GM23338 (cell line): ENCODE measurements at regions not wholly inside any gene's neighbourhood (a gene's known extent, or its start where the extent isn't known, plus 50 kb on each side); places are given as distances from the start of the nearest gene placed in this dataset.

Experiments
- ATAC-seq: fragments of 200-7000 bp; cut with Tn5 transposase; 3 replicates; pipeline ENCODE4 v1.9.1; 2020
- DNase-seq: peaks from one replicate; pipeline ENCODE4 v3.0.0-alpha.2; 2015; ENCODE audit warnings: low spot score
- H2AFZ ChIP-seq: fragments of 200-600 bp; sonication (generic); 2 replicates; pipeline ENCODE4 v1.8.0; 2016; ENCODE audit warnings: antibody characterized with exemption, mild to moderate bottlenecking, moderate library complexity
- H3F3A ChIP-seq: fragments of 200-600 bp; sonication (generic); replicated peaks from 2 replicates; pipeline ENCODE4 v1.8.0; 2017; ENCODE audit warnings: antibody characterized with exemption, mixed run types, low read depth
- H3K27ac ChIP-seq: fragments of 200-600 bp; sonication (generic); 2 replicates; pipeline ENCODE4 v1.6.1; 2016; ENCODE audit warnings: low read depth
- H3K27me3 ChIP-seq: fragments of 200-600 bp; sonication (generic); 2 replicates; pipeline ENCODE4 v1.8.0; 2016; ENCODE audit warnings: mild to moderate bottlenecking, mixed run types, moderate library complexity; ENCODE audit not compliant: insufficient read depth
- H3K36me3 ChIP-seq: fragments of 200-600 bp; sonication (generic); 2 replicates; pipeline ENCODE4 v1.8.0; 2016; ENCODE audit warnings: mild to moderate bottlenecking; ENCODE audit not compliant: insufficient read depth
- H3K4me1 ChIP-seq: fragments of 200-600 bp; sonication (generic); 2 replicates; pipeline ENCODE4 v1.8.0; 2016; ENCODE audit warnings: mild to moderate bottlenecking, moderate library complexity; ENCODE audit not compliant: insufficient read depth
- H3K4me2 ChIP-seq: fragments of 200-600 bp; sonication (generic); 2 replicates; pipeline ENCODE4 v1.7.1; 2017; ENCODE audit warnings: mixed run types
- H3K4me3 ChIP-seq: fragments of 200-600 bp; sonication (generic); 2 replicates; pipeline ENCODE4 v1.6.1; 2016; ENCODE audit warnings: mixed run types
- H3K79me2 ChIP-seq: fragments of 200-600 bp; sonication (generic); replicated peaks from 2 replicates; pipeline ENCODE4 v1.8.0; 2017; ENCODE audit warnings: mild to moderate bottlenecking; ENCODE audit not compliant: insufficient read depth
- H3K9me2 ChIP-seq: fragments of 200-600 bp; sonication (generic); 2 replicates; pipeline ENCODE4 v1.8.0; 2017; ENCODE audit not compliant: insufficient read depth
- H4K20me1 ChIP-seq: fragments of 200-600 bp; sonication (generic); replicated peaks from 2 replicates; pipeline ENCODE4 v1.8.0; 2017; ENCODE audit warnings: mild to moderate bottlenecking; ENCODE audit not compliant: insufficient read depth
- H3K27ac Mint-ChIP-seq: 2 replicates; pipeline ENCODE4 v1.8.0; 2020; ENCODE audit warnings: inconsistent platforms, mild to moderate bottlenecking, moderate library complexity, mixed read lengths
- H3K27me3 Mint-ChIP-seq: 3 replicates; pipeline ENCODE4 v1.8.0; 2022; ENCODE audit warnings: low read depth, mild to moderate bottlenecking, moderate library complexity, mixed read lengths, inconsistent platforms; ENCODE audit not compliant: insufficient read depth, poor library complexity
- H3K36me3 Mint-ChIP-seq: 3 replicates; pipeline ENCODE4 v1.8.0; 2021; ENCODE audit warnings: low read depth, mild to moderate bottlenecking, inconsistent platforms, moderate library complexity, mixed read lengths
- H3K4me1 Mint-ChIP-seq: 3 replicates; pipeline ENCODE4 v1.8.0; 2020; ENCODE audit warnings: mild to moderate bottlenecking, inconsistent platforms, mixed read lengths
- H3K4me3 Mint-ChIP-seq: 3 replicates; pipeline ENCODE4 v1.8.0; 2021; ENCODE audit warnings: moderate library complexity, mild to moderate bottlenecking, inconsistent platforms, mixed read lengths
- H3K9me3 Mint-ChIP-seq: 3 replicates; pipeline ENCODE4 v1.8.0; 2020; ENCODE audit warnings: moderate library complexity, mild to moderate bottlenecking, inconsistent platforms, mixed read lengths
- CREB1 ChIP-seq: fragments of 250-450 bp; sonication (Bioruptor Pico); IDR thresholded peaks from 2 replicates; pipeline ENCODE4 v1.5.0; 2020; ENCODE audit warnings: low read depth, mild to moderate bottlenecking, moderate library complexity
- ETS1 ChIP-seq: IDR thresholded peaks from 2 replicates; pipeline ENCODE4 v1.6.1; 2016; ENCODE audit warnings: antibody characterized with exemption
- EZH2 ChIP-seq: fragments of 200-600 bp; sonication (generic); IDR thresholded peaks from one replicate; pipeline ENCODE4 v1.8.0; 2017; ENCODE audit warnings: antibody characterized with exemption, mild to moderate bottlenecking, low read depth; ENCODE audit not compliant: unreplicated experiment
- EZH2phosphoT487 ChIP-seq: fragments of 200-600 bp; sonication (generic); IDR thresholded peaks from one replicate; pipeline ENCODE4 v1.8.1; 2018; ENCODE audit warnings: antibody characterized with exemption; ENCODE audit not compliant: unreplicated experiment
- JUNB ChIP-seq: IDR thresholded peaks from one replicate; pipeline ENCODE4 v1.6.1; 2016; ENCODE audit warnings: antibody characterized with exemption; ENCODE audit not compliant: unreplicated experiment
- NANOG ChIP-seq: IDR thresholded peaks from 2 replicates; pipeline ENCODE4 v1.6.1; 2016; ENCODE audit warnings: antibody characterized with exemption, borderline replicate concordance
- POLR2AphosphoS5 ChIP-seq: IDR thresholded peaks from 2 replicates; pipeline ENCODE4 v1.6.1; 2016; ENCODE audit warnings: antibody characterized with exemption, low read depth
- STAT1 ChIP-seq: IDR thresholded peaks from one replicate; pipeline ENCODE4 v1.6.1; 2016; ENCODE audit warnings: antibody characterized with exemption; ENCODE audit not compliant: unreplicated experiment
- ZNF114 ChIP-seq: fragments of 250-450 bp; sonication (Bioruptor Pico); IDR thresholded peaks from 2 replicates; pipeline ENCODE4 v1.5.0; 2020; ENCODE audit warnings: mild to moderate bottlenecking, moderate library complexity
- ZNF331 ChIP-seq: fragments of 250-450 bp; sonication (Bioruptor Pico); IDR thresholded peaks from 2 replicates; pipeline ENCODE4 v1.5.0; 2020; ENCODE audit warnings: low read depth, mild to moderate bottlenecking, moderate library complexity
- TF ChIP-seq, protein P1 (sequence below): IDR thresholded peaks from one replicate; pipeline ENCODE4 v1.6.1; 2018; ENCODE audit warnings: antibody characterized with exemption; ENCODE audit not compliant: unreplicated experiment
- TF ChIP-seq, protein P2 (sequence below): fragments of 250-450 bp; sonication (Bioruptor Pico); IDR thresholded peaks from 2 replicates; pipeline ENCODE4 v1.5.0; 2020; ENCODE audit warnings: mild to moderate bottlenecking, moderate library complexity
- TF ChIP-seq, protein P3 (sequence below), 2 experiments: fragments of 200-600 bp in 1 of 2; sonication (generic) in 1 of 2; conservative IDR thresholded peaks; 2 replicates each; pipeline versions ENCODE4 v1.5.1 to v1.6.1; 2016 to 2017; ENCODE audit warnings: antibody characterized with exemption in 2 of 2, low read depth in 2 of 2, mild to moderate bottlenecking in 2 of 2, moderate library complexity in 1 of 2

GRCh38 chr4:165604181-165604580 is 225.4 kb downstream of the CPE start:
- H3K4me3 Mint-ChIP-seq, result no peak overlapping the region
- H3K9me2 ChIP-seq, result peaks cover 22% of the 10 kb centered on the region; the same call in 1 of the 2 replicates
- H3K36me3 ChIP-seq, result no peaks in the 10 kb centered on the region
- no peak overlapping the region for H3K27ac Mint-ChIP-seq
- H3K27me3 ChIP-seq, result no peaks in the 10 kb centered on the region
- H3F3A ChIP-seq, result no peaks in the 10 kb centered on the region
- H3K27me3 Mint-ChIP-seq, result no peaks in the 10 kb centered on the region
- H3K4me1 Mint-ChIP-seq, result peaks cover under 1% of the 10 kb centered on the region; the same call in 2 of the 3 replicates
- no peaks in the 10 kb centered on the region for H4K20me1 ChIP-seq
- DNase-seq (no peak), ATAC-seq (no peak)
- H3K4me3 ChIP-seq, result no peak overlapping the region
- H2AFZ ChIP-seq, result no peak overlapping the region
- TF ChIP-seq STAT1 (no peak), NANOG (no peak), ZNF331 (CRISPR knock-in tag) (no peak), JUNB (no peak), EZH2phosphoT487 (no peak), EZH2 (no peak), CREB1 (no peak), ETS1 (no peak), POLR2AphosphoS5 (no peak), ZNF114 (CRISPR knock-in tag) (no peak)
- TF ChIP-seq, protein P1, sequence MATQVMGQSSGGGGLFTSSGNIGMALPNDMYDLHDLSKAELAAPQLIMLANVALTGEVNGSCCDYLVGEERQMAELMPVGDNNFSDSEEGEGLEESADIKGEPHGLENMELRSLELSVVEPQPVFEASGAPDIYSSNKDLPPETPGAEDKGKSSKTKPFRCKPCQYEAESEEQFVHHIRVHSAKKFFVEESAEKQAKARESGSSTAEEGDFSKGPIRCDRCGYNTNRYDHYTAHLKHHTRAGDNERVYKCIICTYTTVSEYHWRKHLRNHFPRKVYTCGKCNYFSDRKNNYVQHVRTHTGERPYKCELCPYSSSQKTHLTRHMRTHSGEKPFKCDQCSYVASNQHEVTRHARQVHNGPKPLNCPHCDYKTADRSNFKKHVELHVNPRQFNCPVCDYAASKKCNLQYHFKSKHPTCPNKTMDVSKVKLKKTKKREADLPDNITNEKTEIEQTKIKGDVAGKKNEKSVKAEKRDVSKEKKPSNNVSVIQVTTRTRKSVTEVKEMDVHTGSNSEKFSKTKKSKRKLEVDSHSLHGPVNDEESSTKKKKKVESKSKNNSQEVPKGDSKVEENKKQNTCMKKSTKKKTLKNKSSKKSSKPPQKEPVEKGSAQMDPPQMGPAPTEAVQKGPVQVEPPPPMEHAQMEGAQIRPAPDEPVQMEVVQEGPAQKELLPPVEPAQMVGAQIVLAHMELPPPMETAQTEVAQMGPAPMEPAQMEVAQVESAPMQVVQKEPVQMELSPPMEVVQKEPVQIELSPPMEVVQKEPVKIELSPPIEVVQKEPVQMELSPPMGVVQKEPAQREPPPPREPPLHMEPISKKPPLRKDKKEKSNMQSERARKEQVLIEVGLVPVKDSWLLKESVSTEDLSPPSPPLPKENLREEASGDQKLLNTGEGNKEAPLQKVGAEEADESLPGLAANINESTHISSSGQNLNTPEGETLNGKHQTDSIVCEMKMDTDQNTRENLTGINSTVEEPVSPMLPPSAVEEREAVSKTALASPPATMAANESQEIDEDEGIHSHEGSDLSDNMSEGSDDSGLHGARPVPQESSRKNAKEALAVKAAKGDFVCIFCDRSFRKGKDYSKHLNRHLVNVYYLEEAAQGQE, result no peak
- TF ChIP-seq, protein P2, sequence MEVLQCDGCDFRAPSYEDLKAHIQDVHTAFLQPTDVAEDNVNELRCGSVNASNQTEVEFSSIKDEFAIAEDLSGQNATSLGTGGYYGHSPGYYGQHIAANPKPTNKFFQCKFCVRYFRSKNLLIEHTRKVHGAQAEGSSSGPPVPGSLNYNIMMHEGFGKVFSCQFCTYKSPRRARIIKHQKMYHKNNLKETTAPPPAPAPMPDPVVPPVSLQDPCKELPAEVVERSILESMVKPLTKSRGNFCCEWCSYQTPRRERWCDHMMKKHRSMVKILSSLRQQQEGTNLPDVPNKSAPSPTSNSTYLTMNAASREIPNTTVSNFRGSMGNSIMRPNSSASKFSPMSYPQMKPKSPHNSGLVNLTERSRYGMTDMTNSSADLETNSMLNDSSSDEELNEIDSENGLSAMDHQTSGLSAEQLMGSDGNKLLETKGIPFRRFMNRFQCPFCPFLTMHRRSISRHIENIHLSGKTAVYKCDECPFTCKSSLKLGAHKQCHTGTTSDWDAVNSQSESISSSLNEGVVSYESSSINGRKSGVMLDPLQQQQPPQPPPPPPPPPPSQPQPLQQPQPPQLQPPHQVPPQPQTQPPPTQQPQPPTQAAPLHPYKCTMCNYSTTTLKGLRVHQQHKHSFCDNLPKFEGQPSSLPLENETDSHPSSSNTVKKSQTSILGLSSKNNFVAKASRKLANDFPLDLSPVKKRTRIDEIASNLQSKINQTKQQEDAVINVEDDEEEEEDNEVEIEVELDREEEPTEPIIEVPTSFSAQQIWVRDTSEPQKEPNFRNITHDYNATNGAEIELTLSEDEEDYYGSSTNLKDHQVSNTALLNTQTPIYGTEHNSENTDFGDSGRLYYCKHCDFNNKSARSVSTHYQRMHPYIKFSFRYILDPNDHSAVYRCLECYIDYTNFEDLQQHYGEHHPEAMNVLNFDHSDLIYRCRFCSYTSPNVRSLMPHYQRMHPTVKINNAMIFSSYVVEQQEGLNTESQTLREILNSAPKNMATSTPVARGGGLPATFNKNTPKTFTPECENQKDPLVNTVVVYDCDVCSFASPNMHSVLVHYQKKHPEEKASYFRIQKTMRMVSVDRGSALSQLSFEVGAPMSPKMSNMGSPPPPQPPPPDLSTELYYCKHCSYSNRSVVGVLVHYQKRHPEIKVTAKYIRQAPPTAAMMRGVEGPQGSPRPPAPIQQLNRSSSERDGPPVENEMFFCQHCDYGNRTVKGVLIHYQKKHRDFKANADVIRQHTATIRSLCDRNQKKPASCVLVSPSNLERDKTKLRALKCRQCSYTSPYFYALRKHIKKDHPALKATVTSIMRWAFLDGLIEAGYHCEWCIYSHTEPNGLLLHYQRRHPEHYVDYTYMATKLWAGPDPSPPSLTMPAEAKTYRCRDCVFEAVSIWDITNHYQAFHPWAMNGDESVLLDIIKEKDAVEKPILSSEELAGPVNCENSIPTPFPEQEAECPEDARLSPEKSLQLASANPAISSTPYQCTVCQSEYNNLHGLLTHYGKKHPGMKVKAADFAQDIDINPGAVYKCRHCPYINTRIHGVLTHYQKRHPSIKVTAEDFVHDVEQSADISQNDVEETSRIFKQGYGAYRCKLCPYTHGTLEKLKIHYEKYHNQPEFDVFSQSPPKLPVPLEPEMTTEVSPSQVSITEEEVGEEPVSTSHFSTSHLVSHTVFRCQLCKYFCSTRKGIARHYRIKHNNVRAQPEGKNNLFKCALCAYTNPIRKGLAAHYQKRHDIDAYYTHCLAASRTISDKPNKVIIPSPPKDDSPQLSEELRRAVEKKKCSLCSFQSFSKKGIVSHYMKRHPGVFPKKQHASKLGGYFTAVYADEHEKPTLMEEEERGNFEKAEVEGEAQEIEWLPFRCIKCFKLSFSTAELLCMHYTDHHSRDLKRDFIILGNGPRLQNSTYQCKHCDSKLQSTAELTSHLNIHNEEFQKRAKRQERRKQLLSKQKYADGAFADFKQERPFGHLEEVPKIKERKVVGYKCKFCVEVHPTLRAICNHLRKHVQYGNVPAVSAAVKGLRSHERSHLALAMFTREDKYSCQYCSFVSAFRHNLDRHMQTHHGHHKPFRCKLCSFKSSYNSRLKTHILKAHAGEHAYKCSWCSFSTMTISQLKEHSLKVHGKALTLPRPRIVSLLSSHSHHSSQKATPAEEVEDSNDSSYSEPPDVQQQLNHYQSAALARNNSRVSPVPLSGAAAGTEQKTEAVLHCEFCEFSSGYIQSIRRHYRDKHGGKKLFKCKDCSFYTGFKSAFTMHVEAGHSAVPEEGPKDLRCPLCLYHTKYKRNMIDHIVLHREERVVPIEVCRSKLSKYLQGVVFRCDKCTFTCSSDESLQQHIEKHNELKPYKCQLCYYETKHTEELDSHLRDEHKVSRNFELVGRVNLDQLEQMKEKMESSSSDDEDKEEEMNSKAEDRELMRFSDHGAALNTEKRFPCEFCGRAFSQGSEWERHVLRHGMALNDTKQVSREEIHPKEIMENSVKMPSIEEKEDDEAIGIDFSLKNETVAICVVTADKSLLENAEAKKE (CRISPR knock-in tag), result no peak
- TF ChIP-seq, protein P3, sequence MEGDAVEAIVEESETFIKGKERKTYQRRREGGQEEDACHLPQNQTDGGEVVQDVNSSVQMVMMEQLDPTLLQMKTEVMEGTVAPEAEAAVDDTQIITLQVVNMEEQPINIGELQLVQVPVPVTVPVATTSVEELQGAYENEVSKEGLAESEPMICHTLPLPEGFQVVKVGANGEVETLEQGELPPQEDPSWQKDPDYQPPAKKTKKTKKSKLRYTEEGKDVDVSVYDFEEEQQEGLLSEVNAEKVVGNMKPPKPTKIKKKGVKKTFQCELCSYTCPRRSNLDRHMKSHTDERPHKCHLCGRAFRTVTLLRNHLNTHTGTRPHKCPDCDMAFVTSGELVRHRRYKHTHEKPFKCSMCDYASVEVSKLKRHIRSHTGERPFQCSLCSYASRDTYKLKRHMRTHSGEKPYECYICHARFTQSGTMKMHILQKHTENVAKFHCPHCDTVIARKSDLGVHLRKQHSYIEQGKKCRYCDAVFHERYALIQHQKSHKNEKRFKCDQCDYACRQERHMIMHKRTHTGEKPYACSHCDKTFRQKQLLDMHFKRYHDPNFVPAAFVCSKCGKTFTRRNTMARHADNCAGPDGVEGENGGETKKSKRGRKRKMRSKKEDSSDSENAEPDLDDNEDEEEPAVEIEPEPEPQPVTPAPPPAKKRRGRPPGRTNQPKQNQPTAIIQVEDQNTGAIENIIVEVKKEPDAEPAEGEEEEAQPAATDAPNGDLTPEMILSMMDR (conservative IDR thresholded peaks at IDR 0.05; ENCODE audit: low read depth in 2 of 2), result no peak
- no peaks in the 10 kb centered on the region for H3K79me2 ChIP-seq
- H3K9me3 Mint-ChIP-seq, result no peaks in the 10 kb centered on the region; the same call in 2 of the 3 replicates
- no peak overlapping the region for H3K27ac ChIP-seq
- H3K36me3 Mint-ChIP-seq, result no peaks in the 10 kb centered on the region
- H3K4me2 ChIP-seq, result no peak overlapping the region
- no peaks in the 10 kb centered on the region; the same call in 1 of the 2 replicates for H3K4me1 ChIP-seq
